ENCODE measurements at regions not wholly inside any gene's neighbourhood (a gene's known extent, or its start where the extent isn't known, plus 50 kb on each side); places are given as distances from the start of the nearest gene placed in this dataset.

GRCh38 chr5:155381654-155382053 lies 368.1 kb downstream of the KIF4B start:
- Mint-ChIP-seq H3K4me3 (no peak overlapping the region), H3K27ac (no peak overlapping the region), H3K27me3 (no peaks in the 10 kb centered on the region), H3K9me3 (no peaks in the 10 kb centered on the region), H3K36me3 (ENCODE audit: low read depth) (no peaks in the 10 kb centered on the region), H3K4me1 (no peaks in the 10 kb centered on the region)
- no peak for DNase-seq
- intact Hi-C loops (cut with micrococcal nuclease): no loop called here

- Mint-ChIP-seq H3K4me1 (no peaks in the 10 kb centered on the region), H3K36me3 (ENCODE audit: low read depth) (no peaks in the 10 kb centered on the region), H3K27me3 (no peaks in the 10 kb centered on the region), H3K9me3 (no peaks in the 10 kb centered on the region), H3K4me3 (no peak overlapping the region), H3K27ac (no peak overlapping the region)
- intact Hi-C loops (cut with micrococcal nuclease): no loop called here
- DNase-seq: no peak
Measured at GRCh38 chr5:155389498-155389897, 375.9 kb downstream of the KIF4B start.

- Mint-ChIP-seq H3K4me3 (no peak overlapping the region), H3K4me1 (no peaks in the 10 kb centered on the region), H3K9me3 (no peaks in the 10 kb centered on the region), H3K27me3 (no peaks in the 10 kb centered on the region), H3K36me3 (ENCODE audit: low read depth) (no peaks in the 10 kb centered on the region), H3K27ac (no peak overlapping the region)
- intact Hi-C loops (cut with micrococcal nuclease): no loop called here
- DNase-seq: no peak
Measured at GRCh38 chr5:155394727-155395126, 381.2 kb downstream of the KIF4B start.

- intact Hi-C loops (cut with micrococcal nuclease): no loop called here
- H3K27ac Mint-ChIP-seq: no peak overlapping the region
- peaks cover 6% of the 10 kb centered on the region for H3K9me3 Mint-ChIP-seq
- no peak overlapping the region for H3K4me3 Mint-ChIP-seq
- H3K4me1 Mint-ChIP-seq: no peaks in the 10 kb centered on the region
- DNase-seq: no peak
- H3K27me3 Mint-ChIP-seq: no peaks in the 10 kb centered on the region
- no peaks in the 10 kb centered on the region for H3K36me3 Mint-ChIP-seq (ENCODE audit: low read depth)
Measured at GRCh38 chr5:155402927-155403640, 389.5 kb downstream of the KIF4B start.

GRCh38 chr5:155406815-155407214 lies 393.3 kb downstream of the KIF4B start:
- no peak overlapping the region for H3K27ac Mint-ChIP-seq
- H3K36me3 Mint-ChIP-seq (ENCODE audit: low read depth): no peaks in the 10 kb centered on the region
- H3K27me3 Mint-ChIP-seq: no peaks in the 10 kb centered on the region
- no peaks in the 10 kb centered on the region for H3K4me1 Mint-ChIP-seq
- no peak for DNase-seq
- intact Hi-C loops (cut with micrococcal nuclease): no loop called here
- H3K4me3 Mint-ChIP-seq: no peak overlapping the region
- peaks cover 6% of the 10 kb centered on the region for H3K9me3 Mint-ChIP-seq

- Mint-ChIP-seq H3K36me3 (ENCODE audit: low read depth) (no peaks in the 10 kb centered on the region), H3K27ac (no peak overlapping the region), H3K9me3 (peaks cover 6% of the 10 kb centered on the region), H3K4me3 (no peak overlapping the region), H3K4me1 (no peaks in the 10 kb centered on the region), H3K27me3 (no peaks in the 10 kb centered on the region)
- intact Hi-C loops (cut with micrococcal nuclease): no loop called here
- no peak for DNase-seq
Measured at GRCh38 chr5:155408465-155408864, 394.9 kb downstream of the KIF4B start.

GRCh38 chr5:155416765-155417164 lies 403.2 kb downstream of the KIF4B start:
- H3K4me3 Mint-ChIP-seq: no peak overlapping the region
- no peaks in the 10 kb centered on the region for H3K27me3 Mint-ChIP-seq
- H3K36me3 Mint-ChIP-seq (ENCODE audit: low read depth): no peaks in the 10 kb centered on the region
- no peaks in the 10 kb centered on the region for H3K9me3 Mint-ChIP-seq
- no peak overlapping the region for H3K27ac Mint-ChIP-seq
- intact Hi-C loops (cut with micrococcal nuclease): no loop called here
- H3K4me1 Mint-ChIP-seq: no peaks in the 10 kb centered on the region
- DNase-seq: no peak

- H3K36me3 Mint-ChIP-seq (ENCODE audit: low read depth): no peaks in the 10 kb centered on the region
- DNase-seq: no peak
- H3K4me1 Mint-ChIP-seq: no peaks in the 10 kb centered on the region
- intact Hi-C loops (cut with micrococcal nuclease): no loop called here
- no peak overlapping the region for H3K27ac Mint-ChIP-seq
- no peaks in the 10 kb centered on the region for H3K27me3 Mint-ChIP-seq
- no peak overlapping the region for H3K4me3 Mint-ChIP-seq
- H3K9me3 Mint-ChIP-seq: no peaks in the 10 kb centered on the region
Measured at GRCh38 chr5:155418960-155419579, 405.5 kb downstream of the KIF4B start.

- H3K9me3 Mint-ChIP-seq: no peaks in the 10 kb centered on the region
- no peak overlapping the region for H3K4me3 Mint-ChIP-seq
- no peaks in the 10 kb centered on the region for H3K36me3 Mint-ChIP-seq (ENCODE audit: low read depth)
- H3K27ac Mint-ChIP-seq: no peak overlapping the region
- H3K4me1 Mint-ChIP-seq: no peaks in the 10 kb centered on the region
- intact Hi-C loops (cut with micrococcal nuclease): no loop called here
- no peaks in the 10 kb centered on the region for H3K27me3 Mint-ChIP-seq
- DNase-seq: no peak
Measured at GRCh38 chr5:155430192-155430591, 416.6 kb downstream of the KIF4B start.

GRCh38 chr5:155434267-155434666 lies 420.7 kb downstream of the KIF4B start:
- intact Hi-C loops (cut with micrococcal nuclease): no loop called here
- DNase-seq: no peak
- H3K27me3 Mint-ChIP-seq: no peaks in the 10 kb centered on the region

GRCh38 chr5:155434681-155435080 lies 421.1 kb downstream of the KIF4B start:
- intact Hi-C loops (cut with micrococcal nuclease): no loop called here
- no peak for DNase-seq
- H3K9me3 Mint-ChIP-seq: no peaks in the 10 kb centered on the region
- no peaks in the 10 kb centered on the region for H3K4me1 Mint-ChIP-seq
- no peak overlapping the region for H3K27ac Mint-ChIP-seq
- H3K36me3 Mint-ChIP-seq (ENCODE audit: low read depth): no peaks in the 10 kb centered on the region
- no peak overlapping the region for H3K4me3 Mint-ChIP-seq
- H3K27me3 Mint-ChIP-seq: no peaks in the 10 kb centered on the region

More at GRCh38 chr5:155434267-155434666, 420.7 kb downstream of the KIF4B start:
- H3K36me3 Mint-ChIP-seq (ENCODE audit: low read depth): no peaks in the 10 kb centered on the region
- H3K9me3 Mint-ChIP-seq: no peaks in the 10 kb centered on the region
- no peak overlapping the region for H3K27ac Mint-ChIP-seq
- no peak overlapping the region for H3K4me3 Mint-ChIP-seq
- no peaks in the 10 kb centered on the region for H3K4me1 Mint-ChIP-seq

- no peak for DNase-seq
- intact Hi-C loops (cut with micrococcal nuclease): no loop called here
- no peaks in the 10 kb centered on the region for H3K27me3 Mint-ChIP-seq
Measured at GRCh38 chr5:155441849-155442248, 428.3 kb downstream of the KIF4B start.

GRCh38 chr5:155451106-155451505 lies 437.6 kb downstream of the KIF4B start:
- no peaks in the 10 kb centered on the region for H3K36me3 Mint-ChIP-seq (ENCODE audit: low read depth)
- no peak overlapping the region for H3K4me3 Mint-ChIP-seq
- no peak for DNase-seq
- no peak overlapping the region for H3K27ac Mint-ChIP-seq
- H3K4me1 Mint-ChIP-seq: no peaks in the 10 kb centered on the region
- no peaks in the 10 kb centered on the region for H3K27me3 Mint-ChIP-seq
- H3K9me3 Mint-ChIP-seq: peaks cover 11% of the 10 kb centered on the region
- intact Hi-C loops (cut with micrococcal nuclease): no loop called here

More at GRCh38 chr5:155441849-155442248, 428.3 kb downstream of the KIF4B start:
- Mint-ChIP-seq H3K27ac (no peak overlapping the region), H3K36me3 (ENCODE audit: low read depth) (no peaks in the 10 kb centered on the region), H3K9me3 (no peaks in the 10 kb centered on the region), H3K4me3 (no peak overlapping the region), H3K4me1 (no peaks in the 10 kb centered on the region)

GRCh38 chr5:155455791-155456514 lies 442.4 kb downstream of the KIF4B start:
- H3K27me3 Mint-ChIP-seq: no peaks in the 10 kb centered on the region
- intact Hi-C loops (cut with micrococcal nuclease): no loop called here
- no peaks in the 10 kb centered on the region for H3K36me3 Mint-ChIP-seq (ENCODE audit: low read depth)
- no peak overlapping the region for H3K4me3 Mint-ChIP-seq
- H3K4me1 Mint-ChIP-seq: no peaks in the 10 kb centered on the region
- no peak for DNase-seq
- H3K27ac Mint-ChIP-seq: no peak overlapping the region
- H3K9me3 Mint-ChIP-seq: no peaks in the 10 kb centered on the region
